Body of pancreas (tissue), 4 donors: ENCODE measurements at regions not wholly inside any gene's neighbourhood (a gene's known extent, or its start where the extent isn't known, plus 50 kb on each side); places are given as distances from the start of the nearest gene placed in this dataset.

Experiments used
- POLR2A ChIP-seq, 3 donors: fragments of 450-650 bp; IDR thresholded peaks; one replicate each; pipeline ENCODE4 v1.6.1; 2016; ENCODE audit warnings: antibody characterized with exemption in 3 of 3, mild to moderate bottlenecking in 2 of 3
- TF ChIP-seq, protein P1 (sequence below), 7 experiments: fragments of 450-650 bp in 4 of 7; fragments of 200-600 bp in 3 of 7; sonication (generic) in 3 of 7; IDR thresholded peaks; one replicate each; pipeline ENCODE4 v1.5.1; 2016 to 2019; ENCODE audit warnings: antibody characterized with exemption in 7 of 7

DNA sequence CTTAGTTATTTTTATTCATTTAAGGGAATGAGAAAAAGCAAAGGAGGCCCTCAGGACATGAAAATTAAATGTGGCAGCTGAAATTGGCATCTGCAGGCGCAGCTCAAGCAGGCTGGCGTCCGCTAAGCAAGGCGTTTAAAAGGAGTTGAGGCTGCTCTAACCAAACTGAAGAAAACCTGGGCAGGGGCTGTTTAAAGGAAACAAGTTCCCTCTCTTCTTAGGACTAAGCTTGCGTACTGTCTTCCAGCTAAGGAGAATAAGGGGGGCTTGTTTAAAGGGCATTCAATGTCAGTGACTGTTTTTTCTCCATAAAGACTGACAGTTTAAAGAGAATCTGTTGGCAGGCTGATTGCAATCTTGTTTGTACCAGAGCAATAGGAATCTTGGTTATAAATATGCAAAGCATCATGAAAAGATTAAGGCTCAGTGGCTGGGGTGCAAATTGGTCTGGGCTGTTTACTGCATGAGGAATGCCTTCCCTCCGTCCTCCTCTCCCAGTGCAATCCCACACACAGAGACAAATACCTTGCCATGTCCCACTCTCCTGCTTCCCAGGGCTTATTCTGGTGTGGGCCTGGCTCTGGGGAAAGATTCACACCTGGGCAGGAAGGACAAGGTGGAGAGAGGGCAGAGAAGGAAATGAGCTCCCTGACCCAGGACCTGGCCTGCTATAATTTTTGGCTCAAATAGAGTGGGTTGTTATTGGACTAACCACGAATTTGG is 85.9 kb upstream of the LIFR start:
- TF ChIP-seq, protein P1, sequence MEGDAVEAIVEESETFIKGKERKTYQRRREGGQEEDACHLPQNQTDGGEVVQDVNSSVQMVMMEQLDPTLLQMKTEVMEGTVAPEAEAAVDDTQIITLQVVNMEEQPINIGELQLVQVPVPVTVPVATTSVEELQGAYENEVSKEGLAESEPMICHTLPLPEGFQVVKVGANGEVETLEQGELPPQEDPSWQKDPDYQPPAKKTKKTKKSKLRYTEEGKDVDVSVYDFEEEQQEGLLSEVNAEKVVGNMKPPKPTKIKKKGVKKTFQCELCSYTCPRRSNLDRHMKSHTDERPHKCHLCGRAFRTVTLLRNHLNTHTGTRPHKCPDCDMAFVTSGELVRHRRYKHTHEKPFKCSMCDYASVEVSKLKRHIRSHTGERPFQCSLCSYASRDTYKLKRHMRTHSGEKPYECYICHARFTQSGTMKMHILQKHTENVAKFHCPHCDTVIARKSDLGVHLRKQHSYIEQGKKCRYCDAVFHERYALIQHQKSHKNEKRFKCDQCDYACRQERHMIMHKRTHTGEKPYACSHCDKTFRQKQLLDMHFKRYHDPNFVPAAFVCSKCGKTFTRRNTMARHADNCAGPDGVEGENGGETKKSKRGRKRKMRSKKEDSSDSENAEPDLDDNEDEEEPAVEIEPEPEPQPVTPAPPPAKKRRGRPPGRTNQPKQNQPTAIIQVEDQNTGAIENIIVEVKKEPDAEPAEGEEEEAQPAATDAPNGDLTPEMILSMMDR (IDR thresholded peaks at IDR 0.05): no peak
- TF ChIP-seq POLR2A (IDR thresholded peaks at IDR 0.05): no peak
